ENCODE measurements at regions not wholly inside any gene's neighbourhood (a gene's known extent, or its start where the extent isn't known, plus 50 kb on each side); places are given as distances from the start of the nearest gene placed in this dataset.

- no peak overlapping the region for H3K4me3 ChIP-seq (ENCODE audit: low read length)
- TF ChIP-seq CTCF (IDR thresholded peaks at IDR 0.05) = no peak
- no peak for DNase-seq
- Mint-ChIP-seq H3K9me3 (peaks cover 15 to 31% of the 10 kb centered on the region in 2 donors), H3K27ac (no peak overlapping the region), H3K4me3 (no peak overlapping the region), H3K27me3 (ENCODE audit: low read depth in 2 of 2) (no peaks in the 10 kb centered on the region), H3K4me1 (no peaks in the 10 kb centered on the region), H3K36me3 (peaks cover 7% of the 10 kb centered on the region)
- 58% methylated on average over 1 of the region's 1 CpG for WGBS (ENCODE audit: insufficient coverage)
- H3K27ac ChIP-seq (ENCODE audit: low read length) = no peak overlapping the region
- intact Hi-C loops (cut with micrococcal nuclease) = no loop called here
- H3K27me3 ChIP-seq (ENCODE audit: control insufficient read depth, insufficient read depth, low read length) = no peaks in the 10 kb centered on the region
- H3K9me3 ChIP-seq (ENCODE audit: control insufficient read depth, insufficient read depth, low read length) = peaks cover 22% of the 10 kb centered on the region
- no peaks in the 10 kb centered on the region for H3K4me1 ChIP-seq (ENCODE audit: control insufficient read depth, insufficient read depth, low read length)
- H3K36me3 ChIP-seq (ENCODE audit: control insufficient read depth, insufficient read depth, low read length) = no peaks in the 10 kb centered on the region
- ATAC-seq = no peak
Observed at GRCh38 chr9:25990376-25990775, 312.1 kb upstream of the TUSC1 start.

- no peak overlapping the region for H3K4me3 ChIP-seq (ENCODE audit: low read length)
- DNase-seq = no peak
- Mint-ChIP-seq H3K36me3 (no peaks in the 10 kb centered on the region), H3K4me1 (no peaks in the 10 kb centered on the region), H3K27ac (no peak overlapping the region), H3K4me3 (no peak overlapping the region), H3K9me3 (peaks cover 17 to 29% of the 10 kb centered on the region in 2 donors), H3K27me3 (ENCODE audit: low read depth in 2 of 2) (no peaks in the 10 kb centered on the region)
- ATAC-seq = no peak
- H3K4me1 ChIP-seq (ENCODE audit: control insufficient read depth, insufficient read depth, low read length) = no peaks in the 10 kb centered on the region
- H3K27me3 ChIP-seq (ENCODE audit: control insufficient read depth, insufficient read depth, low read length) = no peaks in the 10 kb centered on the region
- H3K27ac ChIP-seq (ENCODE audit: low read length) = no peak overlapping the region
- TF ChIP-seq CTCF (IDR thresholded peaks at IDR 0.05) = no peak
- WGBS (ENCODE audit: insufficient coverage) = no CpG with 5 or more reads among the region's 1 CpG
- no peaks in the 10 kb centered on the region for H3K36me3 ChIP-seq (ENCODE audit: control insufficient read depth, insufficient read depth, low read length)
- intact Hi-C loops (cut with micrococcal nuclease) = no loop called here
- H3K9me3 ChIP-seq (ENCODE audit: control insufficient read depth, insufficient read depth, low read length) = peaks cover 4% of the 10 kb centered on the region
Observed at GRCh38 chr9:25975667-25976066, 297.4 kb upstream of the TUSC1 start.

GRCh38 chr9:25964239-25964638, 286.0 kb upstream of the TUSC1 start:
- Mint-ChIP-seq H3K27ac (no peak overlapping the region), H3K9me3 (peaks cover 15 to 20% of the 10 kb centered on the region in 2 donors), H3K4me3 (no peak overlapping the region), H3K4me1 (no peaks in the 10 kb centered on the region), H3K27me3 (ENCODE audit: low read depth in 2 of 2) (no peaks in the 10 kb centered on the region), H3K36me3 (peaks cover 10% of the 10 kb centered on the region)
- Histone ChIP-seq H3K4me1 (ENCODE audit: control insufficient read depth, insufficient read depth, low read length) (no peaks in the 10 kb centered on the region), H3K4me3 (ENCODE audit: low read length) (no peak overlapping the region), H3K9me3 (ENCODE audit: control insufficient read depth, insufficient read depth, low read length) (peaks cover 8% of the 10 kb centered on the region), H3K27ac (ENCODE audit: low read length) (no peak overlapping the region), H3K36me3 (ENCODE audit: control insufficient read depth, insufficient read depth, low read length) (no peaks in the 10 kb centered on the region), H3K27me3 (ENCODE audit: control insufficient read depth, insufficient read depth, low read length) (no peaks in the 10 kb centered on the region)
- no peak for ATAC-seq
- DNase-seq = no peak
- 46% methylated on average over 3 of the region's 3 CpGs for WGBS (ENCODE audit: insufficient coverage)
- intact Hi-C loops (cut with micrococcal nuclease) = no loop called here
- no peak for TF ChIP-seq CTCF (IDR thresholded peaks at IDR 0.05)

GRCh38 chr9:25960178-25960577, 281.9 kb upstream of the TUSC1 start:
- DNase-seq (no peak), ATAC-seq (no peak)
- H3K27ac ChIP-seq (ENCODE audit: low read length) = no peak overlapping the region
- H3K4me3 Mint-ChIP-seq = no peak overlapping the region
- TF ChIP-seq CTCF (IDR thresholded peaks at IDR 0.05) = no peak
- H3K36me3 ChIP-seq (ENCODE audit: control insufficient read depth, insufficient read depth, low read length) = no peaks in the 10 kb centered on the region
- no peaks in the 10 kb centered on the region for H3K27me3 ChIP-seq (ENCODE audit: control insufficient read depth, insufficient read depth, low read length)
- H3K4me1 Mint-ChIP-seq = no peaks in the 10 kb centered on the region
- peaks cover 20 to 30% of the 10 kb centered on the region in 2 donors for H3K9me3 Mint-ChIP-seq
- peaks cover 5% of the 10 kb centered on the region for H3K9me3 ChIP-seq (ENCODE audit: control insufficient read depth, insufficient read depth, low read length)
- peaks cover 19% of the 10 kb centered on the region for H3K36me3 Mint-ChIP-seq
- H3K4me1 ChIP-seq (ENCODE audit: control insufficient read depth, insufficient read depth, low read length) = no peaks in the 10 kb centered on the region
- intact Hi-C loops (cut with micrococcal nuclease) = no loop called here
- H3K27me3 Mint-ChIP-seq (ENCODE audit: low read depth in 2 of 2) = no peaks in the 10 kb centered on the region
- WGBS (ENCODE audit: insufficient coverage) = 71% methylated on average over 3 of the region's 3 CpGs
- H3K4me3 ChIP-seq (ENCODE audit: low read length) = no peak overlapping the region
- no peak overlapping the region for H3K27ac Mint-ChIP-seq

Measured in natural killer cell (primary cell).